OCI-LY7 (cell line): ENCODE measurements at regions not wholly inside any gene's neighbourhood (a gene's known extent, or its start where the extent isn't known, plus 50 kb on each side); places are given as distances from the start of the nearest gene placed in this dataset.

Experiments
- CTCF ChIP-seq: fragments of 200-600 bp; sonication (generic); conservative IDR thresholded peaks from 2 replicates; pipeline ENCODE4 v1.5.1; 2014; ENCODE audit warnings: mild to moderate bottlenecking, antibody characterized with exemption, low read length, moderate library complexity, mixed read lengths
- EZH2phosphoT487 ChIP-seq: fragments of 200-600 bp; sonication (generic); IDR thresholded peaks from 2 replicates; pipeline ENCODE4 v1.6.1; 2018; ENCODE audit warnings: low read depth, borderline replicate concordance, mild to moderate bottlenecking, mixed run types, antibody characterized with exemption, low read length, moderate library complexity, mixed read lengths

- TF ChIP-seq CTCF (no peak), EZH2phosphoT487 (no peak)
Observed at GRCh38 chr5:67341478-67341877, 144.9 kb upstream of the CD180 start.
